GM21723 (cell line): ENCODE measurements at regions not wholly inside any gene's neighbourhood (a gene's known extent, or its start where the extent isn't known, plus 50 kb on each side); places are given as distances from the start of the nearest gene placed in this dataset.

Experiments used
- ATAC-seq: cut with Tn5 transposase; IDR thresholded peaks from one replicate; pipeline ENCODE4 v1.9.1; 2021; ENCODE audit warnings: mild to moderate bottlenecking, moderate library complexity; ENCODE audit not compliant: unreplicated experiment

DNA sequence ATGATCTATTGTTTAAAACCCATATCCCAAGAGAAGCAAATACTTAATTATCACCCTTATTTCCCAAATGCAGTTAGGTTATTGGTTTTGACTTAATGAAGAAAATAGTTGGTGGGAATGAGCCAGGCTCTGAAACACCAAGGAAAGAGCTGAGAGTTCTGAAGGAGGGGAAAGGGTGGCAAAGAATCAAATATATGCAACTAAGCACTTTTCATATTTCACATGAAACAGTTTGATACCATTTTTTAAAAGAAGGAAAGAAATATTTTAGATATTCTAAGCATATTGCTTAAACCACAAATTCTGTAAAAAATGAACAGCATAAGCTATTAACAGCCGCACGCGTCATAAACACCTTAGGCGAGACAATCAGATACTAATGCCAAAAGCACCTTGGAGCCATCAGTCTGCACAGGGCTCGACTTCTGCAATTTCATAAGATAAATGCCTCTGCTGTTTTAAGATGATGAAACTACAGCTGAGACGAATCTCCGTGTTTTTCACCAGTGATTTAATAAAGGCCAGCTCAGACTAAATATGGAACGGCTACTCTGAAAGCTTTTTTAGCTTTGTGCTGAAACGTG is 371.7 kb downstream of the EN1 start:
- ATAC-seq: no peak

DNA sequence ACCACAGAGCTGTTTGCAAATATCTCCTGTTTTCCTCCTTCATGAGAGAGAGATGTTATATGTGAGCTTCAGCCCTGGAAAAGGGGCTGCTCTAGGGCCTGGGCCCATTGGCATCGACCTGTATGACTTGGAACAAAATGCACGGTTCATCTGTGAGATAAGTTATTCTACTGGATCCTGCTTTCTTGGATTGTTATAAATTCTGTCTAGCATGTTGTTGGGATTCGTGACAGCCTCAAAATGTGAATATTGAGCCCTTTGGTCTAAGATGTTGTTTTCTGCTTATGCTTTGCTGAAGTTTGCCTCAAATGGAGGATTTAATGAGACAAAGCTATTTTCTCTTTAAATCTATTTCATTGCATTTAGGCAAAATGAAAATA is 372.9 kb downstream of the EN1 start:
- no peak for ATAC-seq

DNA sequence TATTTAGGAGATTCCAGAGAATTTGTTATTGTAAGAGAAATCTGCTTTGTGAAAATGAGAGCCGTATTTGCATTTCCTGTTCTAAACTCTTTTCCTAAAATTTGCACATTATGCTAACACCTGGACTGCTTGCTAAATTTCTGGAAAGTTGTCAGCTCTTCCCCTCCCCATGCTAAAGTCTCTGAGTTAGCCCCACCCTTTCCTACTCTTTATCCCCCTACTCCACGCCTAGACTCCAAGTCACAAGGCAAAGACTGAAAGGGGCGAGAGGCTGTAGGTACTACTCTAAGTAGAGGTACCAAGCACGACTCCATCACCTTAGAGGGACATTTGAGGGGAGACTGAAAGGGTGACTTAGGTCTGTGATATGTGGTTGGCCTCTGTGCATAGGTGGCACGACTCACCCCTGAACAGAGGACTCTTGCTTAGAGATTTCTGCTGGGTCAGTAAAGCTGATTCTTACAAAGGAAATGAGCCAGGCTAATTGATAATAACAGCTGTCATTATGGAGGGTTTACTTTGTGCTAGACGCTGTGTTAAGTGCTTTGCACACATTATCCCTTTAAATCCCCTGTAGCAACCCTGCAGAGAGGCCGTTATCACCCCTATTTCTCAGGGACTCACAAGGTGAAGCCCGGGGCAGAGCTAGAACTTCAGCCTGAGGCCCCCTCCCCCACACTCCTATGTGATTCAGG is 373.5 kb downstream of the EN1 start:
- ATAC-seq: no peak

DNA sequence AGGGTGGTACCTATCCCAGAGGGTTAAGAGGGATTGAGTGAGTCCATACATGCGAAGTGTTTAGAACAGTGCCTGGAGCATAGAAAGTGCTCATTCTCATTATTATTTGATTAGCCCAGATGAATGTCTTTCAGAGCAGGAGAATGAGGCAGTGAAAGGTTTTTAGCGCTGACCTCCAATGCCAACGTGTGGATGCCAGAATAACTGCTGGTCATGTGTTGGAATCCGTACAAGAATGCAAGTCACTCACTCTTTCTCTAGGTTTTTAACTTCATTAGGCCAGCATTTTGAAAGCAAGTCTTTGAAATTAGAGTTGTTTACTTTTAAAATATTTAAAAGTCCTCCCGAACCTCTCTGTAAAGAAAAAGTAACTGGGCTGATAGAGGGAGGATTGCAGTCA is 374.2 kb downstream of the EN1 start:
- ATAC-seq: no peak

DNA sequence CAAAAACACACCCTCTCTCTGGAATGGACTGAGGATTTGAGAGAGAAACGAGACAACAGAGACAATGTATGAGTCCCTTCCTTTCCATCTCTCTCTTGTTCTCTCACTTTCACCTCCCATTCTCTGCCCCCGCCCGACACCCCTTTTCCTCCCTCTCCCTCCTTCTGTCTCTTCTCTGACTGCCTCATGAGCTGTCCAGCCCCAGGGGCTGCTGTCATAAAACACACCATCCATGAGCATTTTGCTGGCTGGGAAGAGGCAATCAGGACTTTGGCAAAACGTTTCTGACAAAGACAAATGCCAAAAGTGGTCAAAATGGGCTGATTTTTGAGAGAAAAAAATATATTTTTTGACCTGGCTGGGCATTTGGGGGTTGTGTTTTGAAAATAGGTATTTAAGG is 377.2 kb downstream of the EN1 start:
- no peak for ATAC-seq

DNA sequence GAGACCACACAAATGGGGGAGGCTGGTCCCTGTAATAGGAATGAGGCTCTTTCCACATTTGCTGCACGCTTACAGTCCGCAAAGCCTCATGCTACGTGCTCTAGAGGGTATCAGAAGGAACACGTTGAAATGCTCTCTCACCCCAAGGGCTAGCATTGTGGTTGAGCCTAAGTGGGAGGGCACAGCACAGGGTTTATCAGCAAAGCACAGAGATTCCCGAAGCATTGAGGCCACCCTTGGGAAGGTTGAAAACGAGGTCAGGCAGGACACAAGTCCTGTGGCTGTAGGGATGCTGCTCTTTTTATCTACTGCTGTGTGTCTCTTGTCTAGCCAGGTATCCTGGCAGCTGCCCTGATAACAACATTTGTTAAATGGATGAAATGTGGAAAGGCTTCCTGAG is 378.3 kb downstream of the EN1 start:
- no peak for ATAC-seq

DNA sequence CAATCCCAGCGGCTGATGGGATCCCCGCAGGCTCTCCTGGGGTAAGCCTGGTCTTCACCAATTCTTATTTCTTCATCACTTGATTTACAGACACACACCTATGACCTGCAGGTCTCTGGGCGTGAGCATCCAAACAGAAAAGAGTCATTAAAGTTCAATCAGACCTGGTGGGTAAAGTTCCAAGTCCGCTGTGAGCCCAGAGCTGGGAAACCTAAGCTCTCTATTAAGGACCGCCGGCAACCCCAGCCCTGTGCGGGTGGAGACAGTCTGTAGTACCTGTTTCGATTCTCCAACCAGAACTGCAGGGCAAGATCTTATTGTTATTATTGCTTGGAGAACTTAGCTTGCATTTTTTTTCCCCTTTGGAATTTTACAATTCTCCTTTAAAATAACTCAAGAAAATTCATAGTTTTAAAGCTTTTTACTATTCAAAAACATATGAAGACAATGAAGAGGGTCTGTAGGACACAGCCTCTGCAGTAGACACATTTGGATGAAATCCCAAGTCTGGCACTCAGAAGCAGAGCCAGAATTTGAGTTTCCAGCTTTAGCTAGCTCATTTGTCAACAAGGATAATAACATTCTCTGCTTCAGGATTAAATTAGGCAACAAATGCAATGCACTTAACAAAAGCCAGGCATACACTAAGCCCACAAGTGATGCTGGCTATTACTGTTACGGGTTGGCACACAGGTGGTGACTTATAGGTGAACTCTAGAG is 376.4 kb downstream of the INSIG2 start:
- ATAC-seq: no peak

DNA sequence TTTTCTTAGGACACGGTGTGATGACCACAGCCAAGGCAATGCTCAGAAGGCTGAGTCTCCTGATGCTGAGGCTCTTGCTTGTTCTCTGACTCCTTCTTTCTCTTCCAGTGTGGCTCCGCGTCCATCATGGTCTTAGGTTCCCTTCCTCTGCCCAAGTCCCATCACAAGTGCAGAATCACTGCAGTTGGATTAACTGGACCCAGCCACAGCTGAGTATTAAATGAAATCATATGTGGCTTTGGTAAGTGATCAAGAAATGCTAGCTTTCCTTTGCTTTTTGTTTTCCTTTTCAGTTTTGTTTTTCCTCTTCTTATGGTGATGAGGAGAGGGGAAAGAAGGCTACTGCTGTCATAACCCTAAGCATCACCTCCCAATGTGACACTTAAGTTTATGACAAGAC is 375.8 kb downstream of the INSIG2 start:
- ATAC-seq: no peak

DNA sequence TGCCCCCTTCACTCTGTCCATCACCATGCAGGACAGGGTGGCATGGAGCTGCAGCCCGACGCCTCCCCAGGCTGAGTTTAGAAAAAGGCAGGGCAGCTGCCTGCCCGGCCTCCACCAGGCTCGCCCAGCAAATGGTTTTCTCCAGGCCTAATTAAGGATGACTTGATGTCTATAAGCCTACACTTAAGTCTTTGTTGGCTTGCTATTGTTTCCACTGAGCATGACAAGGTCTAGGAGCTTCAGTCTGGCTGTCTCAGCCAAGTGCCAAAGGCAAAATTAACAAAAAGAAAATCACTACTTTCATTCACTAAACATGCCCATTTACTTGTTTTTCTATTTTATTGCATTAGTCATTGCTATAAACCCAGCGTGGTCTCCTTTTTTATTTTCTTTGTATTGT is 372.2 kb downstream of the INSIG2 start:
- no peak for ATAC-seq

DNA sequence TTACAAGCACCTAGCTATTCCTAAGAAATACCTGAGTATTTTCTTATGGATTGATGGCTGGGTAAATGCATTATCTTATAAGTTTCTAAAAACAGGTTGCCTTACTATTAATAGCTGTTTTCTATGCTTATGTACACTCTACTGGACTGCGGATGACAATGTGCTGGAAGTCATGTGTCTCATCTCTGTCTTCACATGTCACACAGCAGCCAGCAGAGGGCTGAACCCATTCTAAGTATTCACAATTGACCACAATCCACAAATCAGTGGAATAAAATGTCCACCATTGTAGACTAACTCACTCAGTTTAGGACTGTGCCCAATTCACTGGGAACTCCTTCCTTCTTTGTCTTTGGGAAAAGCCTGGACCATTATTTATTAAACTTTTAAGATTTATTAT is 371.2 kb downstream of the INSIG2 start:
- no peak for ATAC-seq

DNA sequence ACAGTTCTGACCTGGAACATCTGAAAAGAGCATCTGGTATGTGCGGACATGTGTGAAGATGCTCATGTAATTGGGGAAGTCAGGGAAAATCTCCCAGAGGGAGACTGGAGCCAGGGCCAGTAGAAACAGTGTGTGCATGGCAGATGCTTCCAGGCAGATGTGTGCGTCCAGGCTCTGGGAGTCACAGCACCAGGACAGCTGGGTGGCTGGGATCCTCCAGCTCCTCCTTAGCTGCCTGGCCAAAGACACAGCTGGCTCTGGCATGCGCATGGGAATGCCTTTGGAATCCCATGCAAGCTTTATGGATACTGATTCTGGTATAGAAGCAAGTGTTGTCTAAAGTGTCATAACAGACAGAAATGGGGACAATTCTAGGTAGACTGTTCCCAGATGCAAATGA is 369.7 kb downstream of the INSIG2 start:
- ATAC-seq: no peak

DNA sequence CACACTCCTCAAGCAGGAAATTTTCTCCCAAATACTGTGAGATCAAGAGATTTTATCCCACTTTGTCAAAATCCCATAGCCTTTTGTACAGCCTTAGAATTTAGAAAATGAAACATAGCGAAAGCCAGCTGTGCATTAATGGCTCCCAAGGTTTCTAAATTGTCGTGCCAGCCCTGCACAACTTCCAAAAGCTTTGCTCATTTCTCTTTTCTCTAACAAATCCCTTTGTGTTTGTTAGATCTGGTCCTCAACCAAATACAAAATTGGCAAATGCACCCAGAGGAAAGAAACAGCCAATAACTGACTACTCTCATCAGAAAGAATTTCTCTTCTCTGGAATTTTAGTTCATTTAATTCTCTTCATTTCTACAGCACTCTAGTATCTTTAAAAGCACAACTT is 361.1 kb downstream of the INSIG2 start:
- ATAC-seq: no peak

DNA sequence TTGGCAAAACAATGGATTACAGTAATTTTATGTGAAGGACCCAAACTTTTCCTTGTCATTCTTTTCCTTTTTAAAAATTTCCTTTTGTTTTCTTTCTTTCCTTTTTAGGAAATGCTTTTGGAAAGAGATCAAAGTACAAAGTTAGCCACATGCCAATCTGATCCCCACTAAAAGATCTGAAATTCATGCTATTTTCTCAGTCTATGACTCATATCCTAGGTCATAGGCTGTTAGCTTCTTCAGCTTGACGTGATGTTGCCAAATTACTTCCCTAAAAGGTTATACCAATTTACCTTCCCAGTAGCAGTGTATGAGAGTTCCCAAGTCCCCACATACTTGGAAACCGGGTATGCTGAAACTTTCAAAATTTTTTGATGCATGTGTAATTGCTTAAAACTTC is 355.3 kb downstream of the INSIG2 start:
- no peak for ATAC-seq

DNA sequence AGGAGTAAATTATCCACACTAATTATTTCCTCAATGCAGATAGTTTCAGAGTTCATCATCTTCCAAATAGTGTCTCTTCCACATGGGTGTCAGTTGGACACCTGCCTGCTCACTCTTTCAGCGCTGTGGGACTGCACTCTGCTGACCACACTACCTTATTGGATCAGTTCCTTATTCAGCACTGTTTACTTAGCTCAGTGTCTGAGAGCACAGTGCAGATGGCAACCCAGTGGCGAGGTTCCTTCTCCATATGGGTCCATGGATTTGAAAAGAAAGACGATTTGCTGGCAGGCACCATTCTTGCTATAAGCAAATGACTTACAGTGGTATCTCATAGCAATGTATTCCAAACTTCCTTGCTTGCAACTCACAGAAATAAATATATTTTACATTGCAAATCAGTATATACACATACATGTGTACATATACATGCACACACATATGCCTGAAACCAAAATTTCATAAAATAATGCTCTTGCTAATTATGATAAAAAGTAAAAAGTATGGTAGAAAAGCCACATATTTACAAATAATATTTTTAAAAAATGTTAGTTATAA is 354.8 kb downstream of the INSIG2 start:
- ATAC-seq: no peak

DNA sequence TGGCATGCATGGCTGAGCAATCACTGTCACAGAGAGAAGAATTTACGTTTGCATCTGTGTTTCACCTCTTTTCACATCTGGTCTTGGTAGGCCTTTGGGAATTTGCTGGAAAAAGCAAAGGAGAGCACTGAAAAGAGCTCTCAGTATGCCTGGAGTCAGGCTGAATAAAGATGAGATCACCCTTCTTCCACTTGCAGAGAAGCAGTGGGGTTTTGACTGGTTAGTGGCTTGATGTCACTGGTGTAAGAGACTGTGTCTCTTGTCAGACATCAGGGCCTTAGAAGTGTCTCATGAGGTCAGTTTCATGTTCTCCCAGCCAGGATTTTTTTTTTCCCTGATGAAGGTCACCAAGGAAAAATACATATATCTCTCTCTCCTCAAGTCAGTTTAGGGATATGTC is 353.8 kb downstream of the INSIG2 start:
- ATAC-seq: no peak

DNA sequence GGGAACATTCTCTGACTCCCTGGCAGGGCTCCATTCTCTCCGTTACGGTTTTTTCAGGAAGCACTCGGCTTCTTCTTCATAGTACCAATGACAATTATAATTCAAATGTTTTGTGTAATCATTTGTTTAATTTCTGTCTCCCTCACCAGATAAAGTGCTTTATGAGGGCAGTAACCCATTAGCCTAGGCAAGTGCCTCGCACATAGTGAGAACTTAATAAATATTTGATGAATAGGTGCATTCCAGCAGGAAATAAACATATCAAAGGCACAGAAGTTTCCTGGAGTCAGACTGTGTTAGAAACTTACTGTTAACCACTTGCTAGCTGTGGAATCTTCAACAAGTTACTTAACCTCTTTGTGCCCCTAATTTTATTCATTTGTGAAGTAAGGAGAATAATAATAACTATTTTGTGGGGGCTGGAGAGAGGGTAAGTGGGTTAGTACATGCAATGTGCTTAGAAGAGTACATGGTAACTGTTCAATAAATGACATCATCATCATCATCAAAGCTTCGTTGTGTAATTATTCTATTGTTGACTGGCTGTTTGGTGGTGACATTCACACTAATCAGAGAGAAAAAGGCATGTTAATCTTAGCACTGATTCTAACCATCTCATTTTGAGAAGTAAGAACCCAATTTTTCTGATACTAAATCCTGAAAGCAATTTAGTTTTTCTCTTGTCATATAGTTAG is 352.3 kb downstream of the INSIG2 start:
- no peak for ATAC-seq

DNA sequence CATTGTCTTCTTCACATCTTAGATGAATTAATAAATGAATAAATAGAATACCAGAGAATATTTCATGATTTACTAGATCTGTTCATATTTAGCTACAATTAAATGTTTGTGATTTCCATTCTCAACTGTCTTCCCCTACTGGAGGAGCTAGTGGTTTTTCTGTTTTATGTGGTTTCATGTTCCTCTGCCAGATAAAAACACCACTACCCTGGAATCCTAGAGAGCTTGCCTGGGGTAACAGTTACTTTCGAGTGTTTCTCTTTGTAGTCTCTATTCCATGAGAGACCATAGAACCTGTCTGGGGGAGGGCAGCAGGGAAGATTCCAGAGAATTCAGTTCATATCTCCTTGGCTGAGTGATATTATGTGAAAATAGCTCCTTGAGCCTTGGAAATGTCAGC is 349.2 kb downstream of the INSIG2 start:
- no peak for ATAC-seq

DNA sequence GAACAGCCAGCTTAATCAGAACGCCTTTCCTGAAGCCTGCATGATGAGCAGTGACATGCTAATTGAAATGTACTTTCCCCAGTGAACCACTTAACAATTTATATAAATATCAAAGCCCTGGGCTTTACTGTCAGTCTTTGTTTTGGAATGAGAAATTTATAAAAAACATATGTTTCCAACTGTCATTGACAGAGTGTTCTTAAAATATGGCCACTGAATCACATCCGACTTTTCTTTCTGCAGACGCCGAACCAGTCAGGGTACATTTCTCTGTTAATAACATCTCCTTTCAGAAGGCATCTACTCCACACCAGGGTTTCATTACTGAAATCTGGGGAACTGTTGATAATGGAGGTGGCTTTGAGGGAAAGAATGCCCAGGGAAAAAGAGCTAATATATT is 343.7 kb downstream of the INSIG2 start:
- ATAC-seq: no peak

DNA sequence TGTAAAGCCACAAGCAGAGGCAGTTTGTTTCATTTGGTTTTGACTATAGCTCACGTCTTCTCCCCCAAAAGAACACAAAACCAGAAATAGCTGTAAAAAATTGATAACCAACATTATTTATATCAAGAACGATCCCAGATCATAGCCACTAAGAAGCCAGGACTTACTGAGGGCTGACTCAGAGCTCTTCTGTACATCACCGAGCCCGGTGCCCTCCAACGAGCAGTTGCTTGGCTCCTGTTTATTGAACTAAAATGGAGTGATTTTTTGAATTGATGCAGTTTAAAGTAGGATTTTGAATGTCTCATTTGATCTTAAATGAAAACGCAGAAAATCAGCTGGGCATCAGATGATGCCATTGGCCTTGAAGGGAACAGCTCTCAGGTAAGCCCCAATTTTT is 343.3 kb downstream of the INSIG2 start:
- ATAC-seq: no peak

DNA sequence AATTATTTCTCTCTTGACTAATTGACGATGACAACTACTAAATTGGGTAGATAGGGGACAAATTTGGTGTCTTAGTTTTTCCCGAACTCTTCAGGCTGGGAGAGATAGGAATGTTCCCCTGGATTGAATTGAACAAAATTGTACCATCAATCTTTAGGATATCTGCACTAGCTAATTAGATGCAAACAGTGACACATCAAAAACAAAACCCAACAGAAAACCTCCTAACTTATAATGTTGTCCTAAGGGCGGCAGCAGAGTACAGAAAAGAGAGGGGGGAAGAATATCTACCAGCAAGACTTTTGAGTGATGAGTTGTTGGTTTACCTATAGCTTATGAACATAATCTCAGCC is 342.9 kb downstream of the INSIG2 start:
- ATAC-seq: no peak

DNA sequence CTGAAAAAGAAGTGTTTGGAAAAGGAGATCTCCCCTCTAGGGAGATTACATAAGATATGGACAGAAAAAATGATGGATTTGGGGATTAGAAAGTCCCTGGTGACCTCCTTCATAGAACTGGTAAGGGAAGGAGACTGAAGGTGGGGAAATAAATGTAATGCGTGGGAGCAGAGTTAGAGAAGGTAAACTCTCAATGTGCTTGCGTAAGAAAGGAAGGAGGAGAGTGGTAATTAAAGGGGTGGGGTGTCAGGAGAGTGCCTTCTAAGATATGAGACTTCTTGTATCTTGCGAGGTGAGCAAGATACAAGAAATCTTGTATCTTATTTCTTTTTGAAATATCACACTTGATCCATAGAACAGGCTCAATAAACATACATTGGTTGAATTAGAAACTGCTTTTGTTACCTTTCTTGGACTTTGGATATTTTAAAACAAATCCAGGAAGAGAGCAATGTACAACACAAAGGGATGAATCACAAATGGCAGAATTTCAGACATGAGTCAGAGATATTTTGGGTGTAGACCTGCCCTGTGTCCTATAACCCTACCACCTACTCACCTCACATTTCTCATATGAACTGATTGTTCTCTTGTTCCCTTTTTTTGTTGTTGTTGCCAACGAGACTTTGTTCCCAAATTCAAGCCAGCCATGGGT is 342.4 kb downstream of the INSIG2 start:
- ATAC-seq: no peak
